Fibroblast of skin of right biceps (primary cell): ENCODE measurements at regions not wholly inside any gene's neighbourhood (a gene's known extent, or its start where the extent isn't known, plus 50 kb on each side); places are given as distances from the start of the nearest gene placed in this dataset.

Experiments used
- DNase-seq: peaks from one replicate; pipeline ENCODE4 v3.0.0-alpha.2; 2013

GRCh38 chr15:47500842-47501241 lies 216.5 kb upstream of the SEMA6D start:
- DNase-seq = no peak

GRCh38 chr15:47502041-47502440 lies 215.3 kb upstream of the SEMA6D start:
- no peak for DNase-seq

DNA sequence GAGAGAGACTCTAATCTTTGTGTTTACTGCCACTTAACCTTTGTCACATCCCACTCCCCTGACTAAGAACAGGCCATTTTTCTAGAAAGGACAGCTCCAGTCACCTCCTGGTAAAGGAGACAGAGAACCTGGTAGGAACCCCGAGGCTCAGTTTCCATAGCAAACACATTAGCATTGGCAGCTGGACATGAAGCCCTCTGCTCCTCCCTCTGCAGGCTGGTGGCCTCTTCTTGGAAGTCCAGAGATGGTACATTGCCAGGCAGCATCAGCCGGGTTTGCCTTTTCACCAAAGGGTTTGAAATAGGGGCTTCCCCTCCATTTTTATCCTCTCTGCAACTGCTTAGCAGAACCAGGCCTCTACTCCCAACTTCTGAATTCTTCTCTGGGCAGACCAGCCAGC lies 213.4 kb upstream of the SEMA6D start:
- no peak for DNase-seq

- DNase-seq = no peak
Observed at GRCh38 chr15:47504624-47505256, 212.6 kb upstream of the SEMA6D start.

- no peak for DNase-seq
Observed at GRCh38 chr15:47505712-47506328, 211.5 kb upstream of the SEMA6D start.

GRCh38 chr15:47506329-47507100 lies 210.8 kb upstream of the SEMA6D start:
- peak; percentile 86 for DNase-seq

GRCh38 chr15:47507221-47507985 lies 209.9 kb upstream of the SEMA6D start:
- no peak for DNase-seq

DNA sequence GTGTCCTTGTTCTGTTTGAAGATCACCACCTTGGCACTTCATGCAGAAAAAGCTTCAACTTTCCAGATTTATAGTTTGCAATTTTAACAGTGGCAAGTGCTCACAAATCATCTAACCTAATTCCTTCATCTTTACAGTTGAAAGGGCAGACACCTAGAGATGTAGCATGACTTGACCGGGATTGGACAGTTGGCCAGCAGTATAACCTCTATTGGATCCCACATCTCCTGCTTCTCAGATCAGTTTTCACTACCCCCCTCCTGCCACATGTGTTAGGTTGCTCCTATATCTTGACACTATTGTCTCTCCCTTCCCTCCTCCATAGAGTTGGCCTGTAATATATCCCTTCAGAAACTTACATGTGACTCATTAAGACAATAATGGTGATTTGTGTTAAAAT lies 206.0 kb upstream of the SEMA6D start:
- no peak for DNase-seq

GRCh38 chr15:47513471-47513870 lies 203.8 kb upstream of the SEMA6D start:
- peak; percentile 49 for DNase-seq

DNA sequence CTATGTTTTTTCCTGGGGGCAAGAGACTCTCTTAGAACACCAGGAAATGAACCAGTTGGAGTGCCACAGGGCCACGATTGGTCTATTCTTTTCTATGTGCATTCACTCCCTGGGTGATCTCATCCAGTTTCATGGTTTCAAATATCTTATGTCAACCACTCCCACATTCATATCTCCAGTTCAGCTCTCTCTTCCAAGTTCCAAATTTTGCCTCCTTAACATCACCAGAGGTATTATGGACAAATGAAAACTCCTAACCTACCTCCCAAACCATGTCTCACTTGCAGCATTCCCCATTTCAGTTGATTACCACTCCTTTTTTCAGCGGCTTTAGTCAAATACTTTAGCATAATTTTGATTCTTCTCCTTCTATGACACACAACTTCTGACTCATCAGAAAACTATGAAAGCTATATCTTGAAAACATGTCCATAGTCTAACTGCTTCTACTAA lies 203.1 kb upstream of the SEMA6D start:
- DNase-seq = peak; percentile 88

- peak; percentile 63 for DNase-seq
Observed at GRCh38 chr15:47516558-47516957, 200.7 kb upstream of the SEMA6D start.

GRCh38 chr15:47516972-47517371 lies 200.3 kb upstream of the SEMA6D start:
- DNase-seq = no peak

- no peak for DNase-seq
Observed at GRCh38 chr15:47517737-47518136, 199.6 kb upstream of the SEMA6D start.

DNA sequence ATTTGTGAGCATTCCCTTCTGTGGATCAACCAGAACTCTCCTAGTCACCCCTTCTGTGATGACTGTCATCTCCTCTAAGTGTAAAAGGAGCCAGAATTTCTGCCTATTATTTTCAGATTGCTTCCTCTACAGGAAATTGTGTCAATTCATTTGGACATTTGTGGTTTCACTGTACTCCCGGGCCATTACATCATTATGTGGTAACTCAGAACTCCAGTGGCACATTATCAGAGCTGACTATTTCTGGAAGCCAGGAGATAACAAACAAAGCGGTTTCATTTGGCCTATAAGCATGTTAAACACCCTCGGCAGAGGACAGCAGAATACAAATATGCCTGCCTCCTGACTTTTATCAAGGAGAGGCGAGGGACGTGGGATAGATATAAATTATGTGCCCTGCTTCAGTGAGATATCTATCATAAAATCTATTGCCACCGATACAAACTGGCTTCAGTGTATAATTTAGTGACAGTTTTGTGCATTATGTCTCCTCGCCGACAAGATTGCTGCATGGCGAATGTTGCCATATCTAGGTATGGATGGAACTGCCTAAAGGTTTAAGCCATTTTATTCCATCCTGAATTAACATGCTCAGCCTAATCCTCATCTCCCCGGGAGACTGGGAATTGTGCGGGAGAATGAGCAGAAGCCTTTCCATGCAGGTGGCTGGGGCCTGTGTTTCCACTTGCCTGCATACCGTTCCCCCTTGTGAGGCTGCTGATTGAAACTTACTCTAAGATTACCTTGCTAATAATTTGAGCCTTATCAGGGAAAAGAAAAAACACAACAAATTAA lies 193.4 kb upstream of the SEMA6D start:
- DNase-seq = peak; percentile 68

DNA sequence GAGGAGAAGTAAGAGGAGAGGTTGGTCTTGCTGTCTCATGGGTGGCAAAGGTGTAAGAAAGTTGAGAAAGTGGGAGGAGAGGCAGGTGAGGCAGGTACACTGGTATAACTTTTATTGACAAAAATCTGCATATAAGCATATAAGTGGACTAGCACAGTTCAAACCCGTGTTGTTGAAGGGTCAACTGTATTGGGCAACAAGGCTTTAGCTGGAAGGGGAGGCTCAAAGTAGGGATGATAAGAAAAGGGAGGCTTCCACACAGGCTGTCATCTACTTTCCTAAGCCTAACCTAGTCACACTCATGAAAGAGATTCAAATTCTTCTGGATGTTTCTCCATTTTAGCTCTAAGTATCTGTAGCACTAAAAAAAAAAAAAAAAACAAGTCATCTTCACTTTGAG lies 188.1 kb upstream of the SEMA6D start:
- DNase-seq = no peak

DNA sequence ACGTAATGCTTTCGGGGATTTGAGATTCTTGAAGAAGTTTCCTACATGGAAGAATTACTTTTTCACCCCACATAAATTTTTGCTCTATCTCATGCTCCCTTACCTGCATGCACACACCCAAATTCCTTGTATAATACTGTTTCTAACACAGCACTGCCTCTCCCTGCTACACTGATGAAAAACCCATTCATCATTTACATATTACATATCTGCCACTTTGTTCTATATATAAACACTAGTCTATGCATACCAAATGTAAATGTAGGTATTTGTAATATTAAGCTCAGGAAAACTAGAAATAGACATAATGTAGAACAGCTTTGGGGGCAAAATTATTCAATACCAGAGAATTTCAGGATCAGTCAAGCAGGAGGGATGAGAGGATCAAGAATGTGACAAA lies 182.6 kb upstream of the SEMA6D start:
- DNase-seq = no peak

DNA sequence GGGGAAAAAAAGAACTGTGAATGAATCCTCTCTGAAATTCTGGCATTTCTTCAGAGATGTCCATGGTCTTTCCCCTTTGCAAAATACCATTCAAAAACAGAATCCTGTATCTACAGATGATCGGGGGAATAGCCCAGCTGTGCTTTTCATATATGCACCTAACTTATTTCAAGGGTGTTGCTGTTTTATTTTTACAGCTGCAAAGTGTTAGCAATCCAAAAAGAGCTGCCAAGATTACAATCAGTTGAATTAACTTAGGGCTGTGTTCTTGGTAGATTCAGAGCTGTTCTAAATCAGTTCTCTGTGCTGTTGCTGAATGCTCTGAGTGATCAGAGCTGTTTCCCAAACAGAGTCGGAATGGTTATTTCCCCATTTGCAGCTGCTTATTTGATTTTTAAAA lies 175.7 kb upstream of the SEMA6D start:
- no peak for DNase-seq

DNA sequence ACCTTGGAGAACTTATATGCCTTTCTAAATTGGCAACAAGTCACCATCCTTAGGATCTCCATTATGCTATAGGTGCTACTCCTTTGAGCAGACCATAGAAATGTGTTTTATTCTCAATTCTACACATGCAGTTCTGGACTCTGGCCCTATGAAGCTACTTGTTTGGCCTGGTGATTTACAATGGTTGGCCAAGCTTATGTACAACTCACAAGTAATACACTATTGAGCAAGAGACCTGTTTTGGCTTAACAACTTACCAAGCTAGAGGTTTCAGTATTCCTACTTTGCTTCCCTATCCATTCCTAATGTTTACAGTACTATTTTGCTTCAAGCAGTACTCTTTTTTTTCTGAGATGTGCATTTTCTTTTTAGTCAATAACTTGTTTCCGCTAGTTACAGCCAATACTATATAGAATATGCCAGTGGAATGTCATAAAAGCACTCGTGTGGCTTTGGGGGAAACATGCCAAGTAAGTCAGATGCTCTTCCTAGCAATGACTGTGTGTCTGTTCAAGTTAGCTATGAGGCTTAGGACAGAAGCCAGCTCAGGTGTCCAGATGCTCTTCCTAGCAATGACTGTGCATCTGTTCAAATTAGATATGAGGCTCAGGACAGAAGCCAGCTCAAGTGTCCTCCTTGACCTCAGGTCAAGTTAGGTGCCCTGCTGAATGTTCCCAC lies 174.9 kb upstream of the SEMA6D start:
- peak; percentile 19 for DNase-seq

DNA sequence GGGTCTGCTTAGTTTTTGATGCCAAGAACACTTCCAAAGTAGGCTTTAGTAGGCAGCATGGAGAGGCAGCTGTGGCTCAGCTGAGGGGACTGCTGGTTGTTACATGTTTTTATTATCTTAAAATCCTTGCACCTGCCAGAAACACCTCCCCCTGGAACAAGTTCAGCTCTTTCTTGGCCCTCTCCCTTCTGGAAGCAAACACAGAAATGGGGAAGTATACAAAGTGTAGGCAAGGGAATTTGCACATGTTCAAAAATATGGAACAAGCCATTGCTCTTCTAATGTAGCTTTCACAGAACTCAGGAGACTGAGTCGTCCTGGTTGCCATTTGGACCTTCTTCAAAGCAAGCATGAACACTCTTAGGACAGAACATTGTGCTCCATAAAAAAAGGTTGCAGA lies 169.1 kb upstream of the SEMA6D start:
- DNase-seq = no peak

- no peak for DNase-seq
Observed at GRCh38 chr15:47548986-47549385, 168.3 kb upstream of the SEMA6D start.

DNA sequence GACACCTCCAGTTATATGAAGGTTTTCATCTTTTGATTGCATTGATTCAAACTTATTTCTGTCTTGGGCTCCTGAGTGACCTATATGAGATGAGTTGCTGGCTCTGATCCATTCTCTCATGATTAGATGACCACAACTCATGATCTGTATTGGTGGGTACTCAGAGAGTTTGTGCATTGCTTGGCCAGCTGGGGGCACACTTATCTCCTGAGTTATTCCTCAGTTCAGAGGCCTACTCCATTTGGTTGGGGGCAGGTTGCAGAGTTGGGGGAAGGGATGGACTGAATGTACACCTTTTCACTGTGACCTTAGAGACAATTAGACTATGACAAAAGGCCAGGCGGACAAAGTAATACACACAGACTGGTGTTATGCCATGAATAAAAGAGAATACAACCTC lies 166.2 kb upstream of the SEMA6D start:
- DNase-seq = no peak

DNA sequence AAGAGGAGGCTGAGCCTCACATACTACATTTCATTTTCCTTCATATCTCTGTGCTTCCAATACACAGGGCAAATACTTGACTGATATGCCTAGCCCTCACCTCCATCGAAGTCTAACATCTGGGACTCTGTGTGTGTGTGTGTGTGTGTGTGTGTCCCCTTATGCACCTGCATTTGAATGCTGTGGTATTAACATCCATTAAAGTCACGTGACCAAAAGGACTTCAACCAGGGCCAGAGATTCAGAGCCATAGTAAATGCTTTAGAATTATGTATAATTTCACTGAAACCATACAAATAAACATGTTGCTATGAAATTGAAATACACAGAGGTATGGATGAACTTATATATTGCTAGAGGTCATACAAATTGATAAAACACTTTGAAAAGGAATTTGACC lies 165.8 kb upstream of the SEMA6D start:
- DNase-seq = no peak
